22Rv1 (cell line): ENCODE measurements at regions not wholly inside any gene's neighbourhood (a gene's known extent, or its start where the extent isn't known, plus 50 kb on each side); places are given as distances from the start of the nearest gene placed in this dataset.

Experiments
- ZFX ChIP-seq: fragments of 450-650 bp; IDR thresholded peaks from 2 replicates; pipeline ENCODE4 v1.6.1; 2017; ENCODE audit warnings: antibody characterized with exemption, borderline replicate concordance
- TF ChIP-seq, protein P1 (sequence below): fragments of 450-650 bp; IDR thresholded peaks from 2 replicates; pipeline ENCODE4 v1.5.1; 2017; ENCODE audit warnings: mild to moderate bottlenecking

DNA sequence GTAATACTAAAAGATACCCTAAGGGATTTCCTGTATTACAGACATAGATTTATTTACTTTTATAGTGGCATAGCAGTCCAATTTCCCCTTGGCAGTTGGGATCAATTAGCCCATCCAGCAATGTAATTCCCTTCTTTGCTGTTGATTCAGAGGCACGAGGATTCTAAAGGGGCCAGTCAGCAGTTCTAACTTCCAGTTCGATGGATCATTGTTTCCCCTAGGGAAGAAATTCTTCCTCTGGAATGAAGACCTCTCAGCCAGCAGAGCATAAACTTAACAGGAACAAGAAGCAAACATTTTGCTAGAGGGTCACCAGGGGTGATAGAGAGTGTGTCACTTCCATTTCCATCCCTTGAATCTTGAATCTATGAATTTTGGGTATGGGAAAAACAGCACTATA, 395.7 kb upstream of the NOVA1 start:
- TF ChIP-seq, protein P1, sequence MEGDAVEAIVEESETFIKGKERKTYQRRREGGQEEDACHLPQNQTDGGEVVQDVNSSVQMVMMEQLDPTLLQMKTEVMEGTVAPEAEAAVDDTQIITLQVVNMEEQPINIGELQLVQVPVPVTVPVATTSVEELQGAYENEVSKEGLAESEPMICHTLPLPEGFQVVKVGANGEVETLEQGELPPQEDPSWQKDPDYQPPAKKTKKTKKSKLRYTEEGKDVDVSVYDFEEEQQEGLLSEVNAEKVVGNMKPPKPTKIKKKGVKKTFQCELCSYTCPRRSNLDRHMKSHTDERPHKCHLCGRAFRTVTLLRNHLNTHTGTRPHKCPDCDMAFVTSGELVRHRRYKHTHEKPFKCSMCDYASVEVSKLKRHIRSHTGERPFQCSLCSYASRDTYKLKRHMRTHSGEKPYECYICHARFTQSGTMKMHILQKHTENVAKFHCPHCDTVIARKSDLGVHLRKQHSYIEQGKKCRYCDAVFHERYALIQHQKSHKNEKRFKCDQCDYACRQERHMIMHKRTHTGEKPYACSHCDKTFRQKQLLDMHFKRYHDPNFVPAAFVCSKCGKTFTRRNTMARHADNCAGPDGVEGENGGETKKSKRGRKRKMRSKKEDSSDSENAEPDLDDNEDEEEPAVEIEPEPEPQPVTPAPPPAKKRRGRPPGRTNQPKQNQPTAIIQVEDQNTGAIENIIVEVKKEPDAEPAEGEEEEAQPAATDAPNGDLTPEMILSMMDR = no peak
- TF ChIP-seq ZFX = no peak
